ENCODE measurements at regions not wholly inside any gene's neighbourhood (a gene's known extent, or its start where the extent isn't known, plus 50 kb on each side); places are given as distances from the start of the nearest gene placed in this dataset.
"Not testable (repeated sequence)": the region's sequence is repeated elsewhere in the genome, so short reads cannot be mapped to it uniquely, and the experiment has no call there.

DNA sequence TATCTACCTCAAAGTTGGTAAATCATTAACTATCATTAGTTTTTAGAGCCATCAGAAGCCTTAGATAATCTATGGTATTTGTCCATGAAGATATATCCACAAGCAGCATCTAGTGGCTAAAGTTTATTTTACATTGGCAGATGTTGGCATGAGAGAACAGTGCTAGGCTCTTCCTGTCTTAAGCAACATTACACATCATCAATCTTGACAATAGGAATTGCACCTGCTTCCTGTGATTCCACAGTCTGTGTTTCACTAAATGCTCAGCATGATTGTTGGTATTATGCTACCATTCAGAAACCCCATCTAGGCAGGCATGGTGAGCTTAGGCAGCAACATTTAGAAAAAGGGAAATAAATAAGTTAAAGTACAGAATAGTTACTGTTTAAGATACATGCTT lies 246.6 kb downstream of the SLCO4C1 start:
- ATAC-seq (ENCODE audit: low FRiP score) = no peak
- TF ChIP-seq, protein P1, sequence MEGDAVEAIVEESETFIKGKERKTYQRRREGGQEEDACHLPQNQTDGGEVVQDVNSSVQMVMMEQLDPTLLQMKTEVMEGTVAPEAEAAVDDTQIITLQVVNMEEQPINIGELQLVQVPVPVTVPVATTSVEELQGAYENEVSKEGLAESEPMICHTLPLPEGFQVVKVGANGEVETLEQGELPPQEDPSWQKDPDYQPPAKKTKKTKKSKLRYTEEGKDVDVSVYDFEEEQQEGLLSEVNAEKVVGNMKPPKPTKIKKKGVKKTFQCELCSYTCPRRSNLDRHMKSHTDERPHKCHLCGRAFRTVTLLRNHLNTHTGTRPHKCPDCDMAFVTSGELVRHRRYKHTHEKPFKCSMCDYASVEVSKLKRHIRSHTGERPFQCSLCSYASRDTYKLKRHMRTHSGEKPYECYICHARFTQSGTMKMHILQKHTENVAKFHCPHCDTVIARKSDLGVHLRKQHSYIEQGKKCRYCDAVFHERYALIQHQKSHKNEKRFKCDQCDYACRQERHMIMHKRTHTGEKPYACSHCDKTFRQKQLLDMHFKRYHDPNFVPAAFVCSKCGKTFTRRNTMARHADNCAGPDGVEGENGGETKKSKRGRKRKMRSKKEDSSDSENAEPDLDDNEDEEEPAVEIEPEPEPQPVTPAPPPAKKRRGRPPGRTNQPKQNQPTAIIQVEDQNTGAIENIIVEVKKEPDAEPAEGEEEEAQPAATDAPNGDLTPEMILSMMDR (IDR thresholded peaks at IDR 0.05) = no peak

DNA sequence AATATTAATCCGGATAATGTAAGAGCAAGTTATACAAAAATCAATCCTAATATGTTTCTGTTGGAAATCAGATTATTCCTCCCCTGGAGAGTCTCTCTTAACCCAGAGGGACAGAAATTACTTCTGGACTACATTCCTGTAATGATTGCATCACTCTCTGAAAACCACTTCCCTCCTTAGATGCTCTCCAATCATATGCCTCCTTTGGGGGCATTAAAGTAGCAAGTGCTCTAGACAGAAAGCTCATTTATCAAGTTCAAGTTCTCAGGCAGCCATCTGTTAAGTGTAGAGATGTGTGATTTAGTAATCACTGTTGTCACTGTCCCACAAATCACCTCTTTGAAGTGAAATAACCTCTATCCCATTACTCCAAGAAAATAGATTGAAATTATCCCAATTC lies 247.1 kb downstream of the SLCO4C1 start:
- DNase-seq (ENCODE audit: low spot score) = no peak
- TF ChIP-seq, protein P1 (IDR thresholded peaks at IDR 0.05) = no peak
- ATAC-seq (ENCODE audit: low FRiP score) = no peak

More for the DNA sequence above, 246.6 kb downstream of the SLCO4C1 start:
- DNase-seq (ENCODE audit: low spot score) = no peak

- ATAC-seq (ENCODE audit: low FRiP score); DNase-seq (ENCODE audit: low spot score): not testable (repeated sequence)
Measured at GRCh38 chr5:102047073-102047472, 249.0 kb downstream of the SLCO4C1 start.

DNA sequence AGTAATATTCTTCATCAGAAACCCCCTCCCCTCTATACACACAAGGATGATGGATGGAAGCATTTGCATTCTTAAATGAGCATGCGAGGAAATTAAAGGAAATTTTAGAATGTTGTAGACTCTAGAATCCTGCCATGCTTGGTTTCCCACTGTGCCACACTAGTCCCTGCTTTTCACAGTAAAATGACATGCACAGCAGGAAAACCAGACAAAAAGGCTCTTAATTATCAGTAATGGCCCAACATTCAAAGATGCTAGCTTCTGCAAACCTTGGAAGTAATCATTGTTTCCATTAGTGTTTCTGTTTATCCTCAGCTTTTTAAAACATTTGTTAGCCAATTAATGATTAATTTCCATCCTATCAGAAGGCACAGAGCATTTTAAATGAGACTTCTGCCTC lies 255.8 kb downstream of the SLCO4C1 start:
- no peak for DNase-seq (ENCODE audit: low spot score)
- ATAC-seq (ENCODE audit: low FRiP score) = no peak
- TF ChIP-seq, protein P1 (IDR thresholded peaks at IDR 0.05) = no peak

DNA sequence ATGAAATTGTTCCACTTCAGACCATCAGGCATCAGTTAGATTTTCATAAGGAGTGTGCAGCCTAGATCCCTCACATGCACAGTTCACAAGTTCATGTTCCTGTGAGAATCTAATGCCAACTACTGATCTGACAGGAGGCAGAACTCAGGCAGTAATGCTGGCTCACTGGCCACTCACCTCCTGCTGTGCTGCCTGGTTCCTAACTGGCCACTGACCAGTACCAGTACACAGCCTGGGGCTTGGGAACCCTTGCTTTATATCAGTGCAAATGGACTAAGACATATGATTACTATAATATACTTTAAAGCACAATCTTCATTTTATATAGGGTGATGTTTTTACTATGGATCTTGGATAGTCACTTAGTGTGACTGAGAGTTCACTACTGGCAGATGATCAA lies 259.2 kb downstream of the SLCO4C1 start:
- no peak for ATAC-seq (ENCODE audit: low FRiP score)
- TF ChIP-seq, protein P1 (IDR thresholded peaks at IDR 0.05) = no peak
- no peak for DNase-seq (ENCODE audit: low spot score)

DNA sequence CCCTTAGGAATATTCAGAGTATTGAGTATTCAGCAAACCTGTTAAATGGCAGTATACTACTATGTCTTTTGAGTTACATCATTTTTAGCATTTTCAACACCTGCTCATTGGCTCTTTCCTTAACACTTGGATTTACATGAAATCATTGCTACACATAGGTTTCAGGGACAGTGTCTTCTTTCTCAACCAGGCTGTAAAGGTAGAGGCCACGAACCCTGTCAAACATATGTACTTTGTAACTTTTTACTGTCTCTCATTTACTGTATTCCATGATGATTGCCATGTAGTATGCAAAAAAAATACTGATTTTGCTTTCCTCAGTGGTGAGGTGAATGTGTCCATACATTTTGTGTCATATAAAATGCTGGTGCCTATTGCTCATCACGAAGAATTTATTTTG lies 264.4 kb downstream of the SLCO4C1 start:
- ATAC-seq (ENCODE audit: low FRiP score) = no peak
- no peak for DNase-seq (ENCODE audit: low spot score)
- TF ChIP-seq, protein P1 (IDR thresholded peaks at IDR 0.05) = no peak

DNA sequence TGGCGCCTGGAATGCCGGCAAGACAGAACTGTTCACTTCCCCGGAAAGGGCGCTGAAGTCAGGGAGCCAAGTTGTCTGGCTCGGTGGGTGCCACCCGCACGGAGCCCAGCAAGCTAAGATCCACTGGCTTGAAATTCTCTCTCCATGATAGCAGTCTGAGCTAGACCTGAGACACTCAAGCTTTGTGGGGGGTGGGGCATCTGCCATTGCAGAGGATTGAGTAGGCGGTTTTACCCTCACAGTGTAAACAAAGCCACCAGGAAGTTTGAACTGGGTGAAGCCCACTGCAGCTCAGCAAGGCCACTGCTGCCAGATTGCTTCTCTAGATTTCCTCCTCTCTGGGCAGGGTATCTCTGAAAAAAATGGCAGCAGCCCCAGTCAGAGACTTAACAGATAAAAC lies 277.4 kb downstream of the SLCO4C1 start:
- TF ChIP-seq, protein P1 (IDR thresholded peaks at IDR 0.05) = no peak
- DNase-seq (ENCODE audit: low spot score) (no peak), ATAC-seq (ENCODE audit: low FRiP score) (no peak)

DNA sequence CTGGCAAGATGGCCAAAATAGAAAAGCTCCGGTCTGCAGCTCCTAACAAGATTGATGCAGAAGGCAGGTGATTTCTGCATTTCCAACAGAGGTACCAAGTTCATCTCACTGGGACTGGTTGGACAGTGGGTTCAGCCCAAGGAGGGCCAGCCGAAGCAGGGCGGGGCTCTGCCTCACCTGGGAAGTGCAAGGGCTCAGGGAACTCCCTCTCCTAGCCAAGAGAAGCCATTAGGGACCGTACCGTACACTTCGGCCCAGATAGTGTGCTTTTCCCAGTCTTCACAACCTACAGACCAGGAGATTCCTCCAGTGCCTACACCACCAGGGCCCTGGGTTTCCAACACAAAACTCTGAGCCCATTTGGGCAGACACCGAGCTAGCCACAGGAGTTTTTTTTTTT lies 277.8 kb downstream of the SLCO4C1 start:
- DNase-seq (ENCODE audit: low spot score) (no peak), ATAC-seq (ENCODE audit: low FRiP score) (no peak)
- TF ChIP-seq, protein P1 (IDR thresholded peaks at IDR 0.05) = no peak
